Loucy (cell line): ENCODE measurements at regions not wholly inside any gene's neighbourhood (a gene's known extent, or its start where the extent isn't known, plus 50 kb on each side); places are given as distances from the start of the nearest gene placed in this dataset.

ENCODE experiments used
- H2AFZ ChIP-seq: fragments of 200-600 bp; sonication (generic); 2 replicates; pipeline ENCODE4 v1.6.0; 2016; ENCODE audit warnings: antibody characterized with exemption, mild to moderate bottlenecking, low read length, moderate library complexity
- H3F3A ChIP-seq: fragments of 200-600 bp; 2 replicates; pipeline ENCODE4 v1.6.0; 2016; ENCODE audit warnings: antibody characterized with exemption, low read depth, mild to moderate bottlenecking
- H3K27me3 ChIP-seq: fragments of 200-600 bp; sonication (generic); 2 replicates; pipeline ENCODE4 v1.6.1; 2014; ENCODE audit warnings: low read length, mild to moderate bottlenecking; ENCODE audit not compliant: insufficient read depth, poor library complexity, severe bottlenecking
- H3K36me3 ChIP-seq: fragments of 200-600 bp; sonication (generic); 2 replicates; pipeline ENCODE4 v1.6.1; 2016; ENCODE audit warnings: low read length; ENCODE audit not compliant: insufficient read depth
- H3K4me1 ChIP-seq: fragments of 200-600 bp; sonication (generic); 2 replicates; pipeline ENCODE4 v1.5.1; 2014; ENCODE audit warnings: low read length, mild to moderate bottlenecking; ENCODE audit not compliant: insufficient read depth, poor library complexity, severe bottlenecking
- H3K4me2 ChIP-seq: fragments of 200-600 bp; sonication (generic); 2 replicates; pipeline ENCODE4 v1.6.0; 2014; ENCODE audit warnings: antibody characterized with exemption, low read length, low read depth, mild to moderate bottlenecking; ENCODE audit not compliant: poor library complexity, severe bottlenecking
- H3K4me3 ChIP-seq: fragments of 200-600 bp; sonication (generic); 2 replicates; pipeline ENCODE4 v1.5.1; 2014; ENCODE audit warnings: low read length, mild to moderate bottlenecking, mixed read lengths; ENCODE audit not compliant: poor library complexity, severe bottlenecking
- H3K79me2 ChIP-seq: fragments of 200-600 bp; sonication (generic); 2 replicates; pipeline ENCODE4 v1.6.1; 2014; ENCODE audit warnings: low read length; ENCODE audit not compliant: insufficient read depth
- H3K9ac ChIP-seq: fragments of 200-600 bp; sonication (generic); 2 replicates; pipeline ENCODE4 v1.6.0; 2014; ENCODE audit warnings: mild to moderate bottlenecking, low read depth, low read length, moderate library complexity; ENCODE audit not compliant: poor library complexity, severe bottlenecking
- H3K9me2 ChIP-seq: fragments of 200-600 bp; sonication (generic); replicated peaks from 2 replicates; pipeline ENCODE4 v1.6.1; 2016; ENCODE audit warnings: low read depth, low read length, mixed read lengths
- H3K9me3 ChIP-seq: fragments of 200-600 bp; sonication (generic); 2 replicates; pipeline ENCODE4 v1.6.1; 2014; ENCODE audit warnings: mild to moderate bottlenecking, antibody characterized with exemption, low read length, low read depth; ENCODE audit not compliant: insufficient read depth
- H4K20me1 ChIP-seq: fragments of 200-600 bp; sonication (generic); 2 replicates; pipeline ENCODE4 v1.6.0; 2014; ENCODE audit warnings: antibody characterized with exemption, low read length, mild to moderate bottlenecking; ENCODE audit not compliant: insufficient read depth, poor library complexity, severe bottlenecking
- CTCF ChIP-seq: fragments of 200-600 bp; sonication (generic); conservative IDR thresholded peaks from 2 replicates; pipeline ENCODE4 v1.5.1; 2014; ENCODE audit warnings: mild to moderate bottlenecking, antibody characterized with exemption, low read length
- EZH2phosphoT487 ChIP-seq: fragments of 200-600 bp; IDR thresholded peaks from 2 replicates; pipeline ENCODE4 v1.6.1; 2018; ENCODE audit warnings: antibody characterized with exemption, mild to moderate bottlenecking, moderate library complexity, borderline replicate concordance

GRCh38 chr2:150624001-150624401 is 136.5 kb upstream of the RND3 start:
- no peaks in the 10 kb centered on the region for H3K79me2 ChIP-seq
- 0 out of 2 replicates have a peak, but pooled peaks cover 3% of the 10 kb centered on the region for H3F3A ChIP-seq
- H2AFZ ChIP-seq = peak overlapping the region; percentile 59
- no peak overlapping the region for H3K9ac ChIP-seq
- H3K27me3 ChIP-seq = no peaks in the 10 kb centered on the region
- H4K20me1 ChIP-seq = no peaks in the 10 kb centered on the region
- H3K4me2 ChIP-seq = peak overlapping the region; percentile 62
- H3K36me3 ChIP-seq = no peaks in the 10 kb centered on the region
- no peaks in the 10 kb centered on the region for H3K9me2 ChIP-seq
- H3K4me1 ChIP-seq = peaks cover 16% of the 10 kb centered on the region
- TF ChIP-seq CTCF = no peak
- no peak for TF ChIP-seq EZH2phosphoT487
- H3K9me3 ChIP-seq = peaks cover 5% of the 10 kb centered on the region; the same call in 1 of the 2 replicates
- H3K4me3 ChIP-seq = peak overlapping the region; percentile 39

DNA sequence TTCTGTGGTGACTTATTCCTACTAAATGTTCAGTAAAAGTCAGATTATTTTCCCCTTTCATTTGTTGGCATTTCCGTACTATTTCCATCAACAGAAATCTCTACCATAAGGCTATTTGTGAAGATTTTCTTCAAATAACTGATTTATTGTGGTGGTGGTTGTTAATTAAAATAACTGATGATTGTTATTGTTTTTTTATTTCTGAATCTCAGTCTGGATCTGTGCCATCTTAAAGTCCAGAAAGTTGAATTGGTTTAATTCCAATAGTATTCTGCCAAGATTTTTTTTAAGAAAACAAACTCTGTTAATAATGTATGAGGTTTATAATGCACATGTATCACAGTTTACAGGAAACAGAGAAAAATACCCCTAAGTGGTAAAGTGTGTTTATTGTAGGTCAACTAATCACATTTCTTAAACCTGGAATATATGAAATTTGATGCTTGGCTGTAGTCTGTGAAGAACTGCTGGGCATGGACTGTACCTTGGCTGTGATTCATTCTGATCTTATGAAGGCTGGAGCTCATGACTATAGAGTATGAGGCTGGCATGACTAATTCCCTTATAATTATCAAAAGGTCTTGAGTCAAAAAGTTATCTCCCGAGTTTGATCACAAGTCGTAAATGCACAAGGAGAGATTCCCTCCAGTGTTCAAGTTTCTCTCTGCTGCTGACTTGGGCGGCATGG is 134.2 kb upstream of the RND3 start:
- TF ChIP-seq CTCF (no peak), EZH2phosphoT487 (no peak)
- Histone ChIP-seq H2AFZ (no peak overlapping the region), H3F3A (0 out of 2 replicates have a peak, but pooled peaks cover 3% of the 10 kb centered on the region), H4K20me1 (no peaks in the 10 kb centered on the region), H3K9ac (no peak overlapping the region), H3K9me2 (no peaks in the 10 kb centered on the region), H3K4me3 (no peak overlapping the region), H3K4me2 (no peak overlapping the region), H3K4me1 (peaks cover 16% of the 10 kb centered on the region), H3K79me2 (no peaks in the 10 kb centered on the region), H3K36me3 (no peaks in the 10 kb centered on the region), H3K27me3 (no peaks in the 10 kb centered on the region), H3K9me3 (peaks cover 5% of the 10 kb centered on the region; the same call in 1 of the 2 replicates)

- no peaks in the 10 kb centered on the region for H3K27me3 ChIP-seq
- H3K4me2 ChIP-seq = no peak overlapping the region
- TF ChIP-seq CTCF (no peak), EZH2phosphoT487 (no peak)
- peaks cover 5% of the 10 kb centered on the region; the same call in 1 of the 2 replicates for H3K9me3 ChIP-seq
- H3K36me3 ChIP-seq = no peaks in the 10 kb centered on the region
- no peaks in the 10 kb centered on the region for H3K79me2 ChIP-seq
- H3K4me3 ChIP-seq = no peak overlapping the region
- H3K9ac ChIP-seq = no peak overlapping the region
- no peak overlapping the region for H2AFZ ChIP-seq
- H3K4me1 ChIP-seq = peaks cover 16% of the 10 kb centered on the region
- no peaks in the 10 kb centered on the region for H4K20me1 ChIP-seq
- H3F3A ChIP-seq = 0 out of 2 replicates have a peak, but pooled peaks cover 3% of the 10 kb centered on the region
- no peaks in the 10 kb centered on the region for H3K9me2 ChIP-seq
These were observed 133.4 kb upstream of the RND3 start for GRCh38 chr2:150620855-150621254.
